NT2/D1 (cell line): ENCODE measurements at regions not wholly inside any gene's neighbourhood (a gene's known extent, or its start where the extent isn't known, plus 50 kb on each side); places are given as distances from the start of the nearest gene placed in this dataset.

Experiments
- SUZ12 ChIP-seq: IDR thresholded peaks from 2 replicates; pipeline ENCODE4 v1.6.1; 2011; ENCODE audit not compliant: insufficient read length, insufficient read depth; ENCODE audit errors: extremely low read depth
- YY1 ChIP-seq: IDR thresholded peaks from 2 replicates; pipeline ENCODE4 v1.6.1; 2011; ENCODE audit not compliant: insufficient read length, insufficient read depth

- TF ChIP-seq YY1 = no peak
- TF ChIP-seq SUZ12 = no peak
Measured at GRCh38 chr15:93221759-93222158, 132.7 kb upstream of the RGMA start.
